Adrenal gland (tissue), 5 donors: ENCODE measurements at regions not wholly inside any gene's neighbourhood (a gene's known extent, or its start where the extent isn't known, plus 50 kb on each side); places are given as distances from the start of the nearest gene placed in this dataset.

Source experiments
- POLR2A ChIP-seq, 2 donors: fragments of 450-650 bp; IDR thresholded peaks; one replicate each; pipeline ENCODE4 v1.6.1; 2017; ENCODE audit warnings: antibody characterized with exemption in 2 of 2, mild to moderate bottlenecking in 2 of 2, moderate library complexity in 1 of 2
- TF ChIP-seq, protein P1 (sequence below), 6 experiments: fragments of 450-650 bp in 4 of 6; fragments of 200-600 bp in 2 of 6; sonication (generic) in 1 of 6; IDR thresholded peaks; 1 replicate in 5 of 6; 2 replicates in 1 of 6; pipeline versions ENCODE4 v1.5.1 to v1.8.0; 2016 to 2021; ENCODE audit warnings: antibody characterized with exemption in 6 of 6, mild to moderate bottlenecking in 2 of 6, moderate library complexity in 1 of 6
- donor health status: DM: no; HTN: no; CAD: no.

DNA sequence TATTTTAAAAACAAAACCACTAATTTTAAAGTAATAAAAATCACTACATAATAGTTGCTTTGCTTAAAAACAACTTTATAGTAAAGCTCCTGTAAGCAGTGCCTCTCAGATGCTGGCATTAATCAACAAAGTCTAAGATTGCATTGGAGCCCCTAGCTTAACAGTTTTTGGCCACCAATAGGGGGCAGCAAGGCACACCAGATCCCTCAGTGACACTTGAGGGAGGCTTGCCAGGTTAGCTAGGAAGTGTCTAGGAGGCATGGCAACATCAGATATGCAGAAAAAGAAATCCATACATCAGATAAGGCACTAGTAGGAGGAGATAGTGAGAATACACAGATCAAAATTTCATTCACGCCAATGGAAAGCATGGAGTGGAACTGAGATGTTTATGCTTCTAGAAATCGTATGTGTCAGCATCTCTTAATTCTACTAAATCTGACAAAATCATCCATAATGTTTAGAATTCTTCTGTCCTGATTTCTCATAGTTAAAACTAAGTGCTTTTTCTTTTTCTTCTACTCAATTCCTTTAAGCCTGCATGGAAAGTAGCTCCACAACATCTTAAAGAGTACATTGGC, 73.6 kb upstream of the PAM start:
- TF ChIP-seq, protein P1, sequence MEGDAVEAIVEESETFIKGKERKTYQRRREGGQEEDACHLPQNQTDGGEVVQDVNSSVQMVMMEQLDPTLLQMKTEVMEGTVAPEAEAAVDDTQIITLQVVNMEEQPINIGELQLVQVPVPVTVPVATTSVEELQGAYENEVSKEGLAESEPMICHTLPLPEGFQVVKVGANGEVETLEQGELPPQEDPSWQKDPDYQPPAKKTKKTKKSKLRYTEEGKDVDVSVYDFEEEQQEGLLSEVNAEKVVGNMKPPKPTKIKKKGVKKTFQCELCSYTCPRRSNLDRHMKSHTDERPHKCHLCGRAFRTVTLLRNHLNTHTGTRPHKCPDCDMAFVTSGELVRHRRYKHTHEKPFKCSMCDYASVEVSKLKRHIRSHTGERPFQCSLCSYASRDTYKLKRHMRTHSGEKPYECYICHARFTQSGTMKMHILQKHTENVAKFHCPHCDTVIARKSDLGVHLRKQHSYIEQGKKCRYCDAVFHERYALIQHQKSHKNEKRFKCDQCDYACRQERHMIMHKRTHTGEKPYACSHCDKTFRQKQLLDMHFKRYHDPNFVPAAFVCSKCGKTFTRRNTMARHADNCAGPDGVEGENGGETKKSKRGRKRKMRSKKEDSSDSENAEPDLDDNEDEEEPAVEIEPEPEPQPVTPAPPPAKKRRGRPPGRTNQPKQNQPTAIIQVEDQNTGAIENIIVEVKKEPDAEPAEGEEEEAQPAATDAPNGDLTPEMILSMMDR (IDR thresholded peaks at IDR 0.05) = peak; percentile 64 to 84 (median 73)
- no peak for TF ChIP-seq POLR2A (IDR thresholded peaks at IDR 0.05)
